Caco-2 (cell line): ENCODE measurements at regions not wholly inside any gene's neighbourhood (a gene's known extent, or its start where the extent isn't known, plus 50 kb on each side); places are given as distances from the start of the nearest gene placed in this dataset.

ENCODE experiments used
- BruUV-seq: library from RNA; stranded (reverse); fragments of 400-500 nt; replicated peaks from 2 replicates; lab custom pipeline; 2021; lab: Mats Ljungman, UMichigan
- CTCF ChIA-PET: fragments of 300-600 bp; sonication (Branson Sonifier 250); formaldehyde crosslinking; loops from one replicate; lab custom pipeline; 2022; ENCODE audit warnings: antibody characterized with exemption; lab: Charles Lee
- POLR2A ChIA-PET: fragments of 300-600 bp; sonication (Branson Sonifier 250); formaldehyde crosslinking; loops from one replicate; lab custom pipeline; 2022; ENCODE audit warnings: antibody characterized with exemption; lab: Charles Lee
- DNase-seq, 2 experiments: peaks; one replicate each; pipeline versions ENCODE4 v3.0.0 to v3.0.0-alpha.2; 2020 to 2022
- H3K27me3 ChIP-seq: replicated peaks from 2 replicates; pipeline ENCODE4 v1.6.0; 2011; ENCODE audit warnings: low read length; ENCODE audit not compliant: control insufficient read depth, insufficient read depth
- H3K36me3 ChIP-seq: 2 replicates; pipeline ENCODE4 v1.5.1; 2011; ENCODE audit warnings: low read length; ENCODE audit not compliant: control insufficient read depth, insufficient read depth
- H3K4me1 ChIP-seq: fragments of 250-450 bp; sonication (Bioruptor Pico); 2 replicates; pipeline ENCODE4 v1.5.1; 2020; ENCODE audit warnings: mild to moderate bottlenecking
- H3K4me3 ChIP-seq: 2 replicates; pipeline ENCODE4 v1.5.1; 2011; ENCODE audit warnings: low read depth, mild to moderate bottlenecking, control low read depth, low read length
- H3K9me3 ChIP-seq: fragments of 250-450 bp; sonication (Bioruptor Pico); 2 replicates; pipeline ENCODE4 v1.5.1; 2020; ENCODE audit warnings: mild to moderate bottlenecking, moderate library complexity
- H3K27ac Mint-ChIP-seq: one replicate; pipeline ENCODE4 v1.8.0; 2022; ENCODE audit warnings: mixed read lengths; ENCODE audit not compliant: unreplicated experiment
- H3K27me3 Mint-ChIP-seq: one replicate; pipeline ENCODE4 v1.8.0; 2022; ENCODE audit warnings: mixed read lengths; ENCODE audit not compliant: insufficient read depth, unreplicated experiment
- H3K36me3 Mint-ChIP-seq: one replicate; pipeline ENCODE4 v1.8.0; 2022; ENCODE audit warnings: mild to moderate bottlenecking, mixed read lengths; ENCODE audit not compliant: insufficient read depth, unreplicated experiment
- H3K4me1 Mint-ChIP-seq: one replicate; pipeline ENCODE4 v1.8.0; 2022; ENCODE audit warnings: low read depth, mixed read lengths; ENCODE audit not compliant: unreplicated experiment
- H3K4me3 Mint-ChIP-seq: one replicate; pipeline ENCODE4 v1.8.0; 2022; ENCODE audit warnings: mild to moderate bottlenecking, moderate library complexity, mixed read lengths; ENCODE audit not compliant: unreplicated experiment
- H3K9me3 Mint-ChIP-seq: one replicate; pipeline ENCODE4 v1.8.0; 2022; ENCODE audit warnings: mixed read lengths; ENCODE audit not compliant: unreplicated experiment
- CTCF ChIP-seq, 2 experiments: fragments of 200-600 bp in 1 of 2; IDR thresholded peaks; 1 replicate in 1 of 2; 2 replicates in 1 of 2; pipeline versions ENCODE4 v1.5.1 to v1.8.0; 2011 to 2022; ENCODE audit warnings: antibody characterized with exemption in 1 of 2, control low read depth in 1 of 2, inconsistent platforms in 1 of 2, low read depth in 1 of 2, low read length in 1 of 2, mild to moderate bottlenecking in 1 of 2, moderate library complexity in 1 of 2; ENCODE audit not compliant: insufficient read depth in 1 of 2, severe bottlenecking in 1 of 2, unreplicated experiment in 1 of 2
- intact Hi-C: fragments of 100-400 bp; cut with micrococcal nuclease; formaldehyde crosslinking; loops from one replicate; pipeline ENCODE4 v1.10.0; 2022; ENCODE audit not compliant: unreplicated experiment

DNA sequence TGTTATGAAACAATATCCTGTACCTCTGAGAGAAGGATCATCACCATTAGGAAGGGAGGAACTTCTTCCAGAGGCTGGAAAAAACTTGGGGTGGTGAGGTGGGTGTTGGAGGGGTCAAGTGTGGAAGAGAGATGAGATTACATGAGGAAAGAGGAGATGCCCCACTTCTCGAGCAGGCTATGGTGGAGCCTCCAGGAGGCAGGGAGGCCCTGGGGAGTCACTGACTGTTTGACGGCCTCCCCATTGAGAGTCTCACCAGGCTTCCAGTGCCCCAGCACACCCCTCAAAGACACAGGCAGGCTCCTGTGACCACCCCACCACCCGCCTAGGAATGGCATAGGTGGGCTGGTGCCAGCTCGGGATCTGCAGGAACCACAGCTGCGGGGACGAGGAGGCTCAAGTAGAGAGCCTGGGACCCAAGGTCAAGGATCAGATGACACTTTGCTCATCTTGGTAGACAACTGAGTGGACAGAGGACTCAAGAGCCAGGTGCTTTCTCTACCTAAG lies 185.3 kb upstream of the GDF10 start:
- no TSS peak for BruUV-seq
- Histone ChIP-seq H3K36me3 (no peaks in the 10 kb centered on the region), H3K4me1 (no peaks in the 10 kb centered on the region), H3K4me3 (no peak overlapping the region), H3K9me3 (no peaks in the 10 kb centered on the region), H3K27me3 (no peaks in the 10 kb centered on the region; the same call in 1 of the 2 replicates)
- DNase-seq = no peak
- H3K4me1 Mint-ChIP-seq = no peaks in the 10 kb centered on the region
- TF ChIP-seq CTCF (IDR thresholded peaks at IDR 0.05; ENCODE audit: insufficient read depth in 1 of 2, low read depth in 1 of 2, low read length in 1 of 2, severe bottlenecking in 1 of 2, unreplicated experiment in 1 of 2) = no peak
- POLR2A ChIA-PET = no interaction called here
- CTCF ChIA-PET = no interaction called here
- intact Hi-C loops = no loop called here
- H3K36me3 Mint-ChIP-seq = no peaks in the 10 kb centered on the region
- no peak overlapping the region for H3K27ac Mint-ChIP-seq
- no peaks in the 10 kb centered on the region for H3K9me3 Mint-ChIP-seq
- H3K27me3 Mint-ChIP-seq = peaks cover 39% of the 10 kb centered on the region
- no peak overlapping the region for H3K4me3 Mint-ChIP-seq

DNA sequence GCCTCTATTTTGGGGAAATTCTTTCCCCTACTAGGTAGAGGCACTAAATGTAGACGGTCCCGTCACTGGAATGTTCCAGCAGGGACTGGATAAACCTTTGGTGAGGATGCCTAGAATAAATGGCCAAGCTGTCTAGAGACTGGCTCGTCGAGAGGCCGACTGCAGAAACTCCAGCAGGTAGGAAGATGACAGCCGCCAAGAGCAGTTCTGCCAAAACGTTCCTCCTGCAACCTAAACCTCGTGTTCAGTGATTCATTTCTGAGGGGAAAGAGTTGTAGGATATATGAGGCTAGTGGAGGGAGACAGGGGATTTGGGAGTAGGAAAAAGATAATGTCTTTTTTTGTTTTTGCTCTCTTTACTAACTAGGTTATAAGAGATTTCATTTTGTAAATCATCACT lies 184.7 kb upstream of the GDF10 start:
- peaks cover 43% of the 10 kb centered on the region for H3K27me3 Mint-ChIP-seq
- no peaks in the 10 kb centered on the region for H3K36me3 Mint-ChIP-seq
- H3K4me3 Mint-ChIP-seq = no peak overlapping the region
- POLR2A ChIA-PET = no interaction called here
- no peaks in the 10 kb centered on the region for H3K9me3 ChIP-seq
- no peaks in the 10 kb centered on the region for H3K9me3 Mint-ChIP-seq
- H3K4me1 ChIP-seq = no peaks in the 10 kb centered on the region
- intact Hi-C loops = no loop called here
- no peak for TF ChIP-seq CTCF (IDR thresholded peaks at IDR 0.05; ENCODE audit: insufficient read depth in 1 of 2, low read depth in 1 of 2, low read length in 1 of 2, severe bottlenecking in 1 of 2, unreplicated experiment in 1 of 2)
- H3K27me3 ChIP-seq = no peaks in the 10 kb centered on the region; the same call in 1 of the 2 replicates
- CTCF ChIA-PET = no interaction called here
- H3K27ac Mint-ChIP-seq = no peak overlapping the region
- H3K4me1 Mint-ChIP-seq = no peaks in the 10 kb centered on the region
- no TSS peak for BruUV-seq
- no peaks in the 10 kb centered on the region for H3K36me3 ChIP-seq
- DNase-seq = no peak
- H3K4me3 ChIP-seq = no peak overlapping the region

DNA sequence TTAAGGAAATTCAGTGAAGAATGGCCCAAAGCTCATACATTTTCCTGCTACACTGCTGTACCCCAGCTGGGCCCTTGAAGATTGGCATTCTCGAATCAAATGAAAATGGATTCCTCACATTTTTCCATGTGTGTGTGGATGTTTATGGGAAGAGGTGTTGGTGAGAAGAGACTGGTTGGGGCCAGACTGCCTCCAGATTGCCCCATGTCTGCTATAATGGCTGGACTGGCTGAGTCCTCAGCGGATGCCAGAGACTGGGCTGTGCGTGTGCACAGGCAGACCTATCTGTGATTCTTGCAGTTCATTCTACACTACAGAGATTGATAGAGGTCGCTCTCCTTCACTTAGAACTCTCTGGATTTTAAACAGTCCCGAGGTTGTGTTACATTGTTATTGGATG lies 183.6 kb upstream of the GDF10 start:
- Histone ChIP-seq H3K27me3 (no peaks in the 10 kb centered on the region; the same call in 1 of the 2 replicates), H3K4me3 (no peak overlapping the region), H3K4me1 (no peaks in the 10 kb centered on the region), H3K36me3 (no peaks in the 10 kb centered on the region), H3K9me3 (no peaks in the 10 kb centered on the region)
- Mint-ChIP-seq H3K9me3 (no peaks in the 10 kb centered on the region), H3K27ac (no peak overlapping the region), H3K27me3 (peaks cover 51% of the 10 kb centered on the region), H3K4me3 (no peak overlapping the region), H3K4me1 (no peaks in the 10 kb centered on the region), H3K36me3 (no peaks in the 10 kb centered on the region)
- intact Hi-C loops = no loop called here
- no TSS peak for BruUV-seq
- ChIA-PET CTCF (no interaction called here), POLR2A (no interaction called here)
- DNase-seq = no peak
- no peak for TF ChIP-seq CTCF (IDR thresholded peaks at IDR 0.05; ENCODE audit: insufficient read depth in 1 of 2, low read depth in 1 of 2, low read length in 1 of 2, severe bottlenecking in 1 of 2, unreplicated experiment in 1 of 2)
